Tibial nerve (tissue), 4 donors: ENCODE measurements at regions not wholly inside any gene's neighbourhood (a gene's known extent, or its start where the extent isn't known, plus 50 kb on each side); places are given as distances from the start of the nearest gene placed in this dataset.
"Not testable (repeated sequence)": the region's sequence is repeated elsewhere in the genome, so short reads cannot be mapped to it uniquely, and the experiment has no call there.

Experiments used
- DNase-seq, 2 donors: peaks; one replicate each; pipeline ENCODE4 v3.0.0-alpha.2; 2019; ENCODE audit warnings: low spot score in 2 of 2
- H3K27ac ChIP-seq, 4 donors: fragments of 200-600 bp; sonication (generic) in 3 of 4; one replicate each; pipeline ENCODE4 v1.5.1; 2017 to 2019; ENCODE audit warnings: mild to moderate bottlenecking in 1 of 4
- H3K27me3 ChIP-seq, 2 donors: fragments of 200-600 bp; sonication (generic) in 1 of 2; one replicate each; pipeline versions ENCODE4 v1.5.1 to v1.6.0; 2017 to 2019
- H3K36me3 ChIP-seq, 3 donors: fragments of 200-600 bp; sonication (generic); one replicate each; pipeline ENCODE4 v1.5.1; 2018 to 2019
- H3K4me1 ChIP-seq, 4 donors: fragments of 200-600 bp; sonication (generic) in 3 of 4; one replicate each; pipeline ENCODE4 v1.5.1; 2017 to 2019
- H3K4me3 ChIP-seq, 4 donors: fragments of 200-600 bp; sonication (generic) in 3 of 4; one replicate each; pipeline ENCODE4 v1.5.1; 2017 to 2019; ENCODE audit warnings: mild to moderate bottlenecking in 1 of 4, moderate library complexity in 1 of 4
- H3K9me3 ChIP-seq, 4 donors: fragments of 200-600 bp; sonication (generic) in 3 of 4; one replicate each; pipeline ENCODE4 v1.5.1; 2017 to 2019
- CTCF ChIP-seq, 5 experiments: fragments of 200-600 bp in 3 of 5; fragments of 450-650 bp in 2 of 5; sonication (generic) in 3 of 5; IDR thresholded peaks; one replicate each; pipeline ENCODE4 v1.5.1; 2016 to 2019; ENCODE audit warnings: antibody characterized with exemption in 5 of 5, mild to moderate bottlenecking in 3 of 5, moderate library complexity in 2 of 5
- EP300 ChIP-seq, 2 donors: sonication (generic); formaldehyde crosslinking; IDR thresholded peaks; one replicate each; pipeline ENCODE4 v1.6.1; 2017; ENCODE audit warnings: antibody characterized with exemption in 2 of 2, mild to moderate bottlenecking in 1 of 2
- POLR2A ChIP-seq, 2 donors: fragments of 450-650 bp; IDR thresholded peaks; one replicate each; pipeline ENCODE4 v1.6.1; 2017; ENCODE audit warnings: antibody characterized with exemption in 2 of 2, mild to moderate bottlenecking in 2 of 2, moderate library complexity in 2 of 2
- WGBS, 2 donors: methylation state at CpG; one replicate each; pipeline ENCODE4 v1.1.5; 2018; 5-methylcytosine and 5-hydroxymethylcytosine counted together

GRCh38 chr10:11663763-11664555, 52.5 kb upstream of the USP6NL start:
- Histone ChIP-seq H3K4me1 (no peaks in the 10 kb centered on the region), H3K9me3 (no peaks in the 10 kb centered on the region), H3K27ac (no peak overlapping the region), H3K36me3 (no peaks in the 10 kb centered on the region), H3K4me3 (peak overlapping the region in 1 of 4 donors; percentile 9), H3K27me3 (no peaks in the 10 kb centered on the region)
- no peak for DNase-seq
- 88 to 90% methylated on average over 13 of the region's 13 CpGs for WGBS, 2 donors
- TF ChIP-seq CTCF (IDR thresholded peaks at IDR 0.05): no peak

GRCh38 chr10:11663126-11663515, 51.7 kb upstream of the USP6NL start:
- 96 to 98% methylated on average over 5 of the region's 5 CpGs for WGBS, 2 donors
- H3K27me3 ChIP-seq, H3K27ac ChIP-seq, H3K4me1 ChIP-seq, H3K4me3 ChIP-seq, H3K36me3 ChIP-seq, DNase-seq, H3K9me3 ChIP-seq: not testable (repeated sequence)

DNA sequence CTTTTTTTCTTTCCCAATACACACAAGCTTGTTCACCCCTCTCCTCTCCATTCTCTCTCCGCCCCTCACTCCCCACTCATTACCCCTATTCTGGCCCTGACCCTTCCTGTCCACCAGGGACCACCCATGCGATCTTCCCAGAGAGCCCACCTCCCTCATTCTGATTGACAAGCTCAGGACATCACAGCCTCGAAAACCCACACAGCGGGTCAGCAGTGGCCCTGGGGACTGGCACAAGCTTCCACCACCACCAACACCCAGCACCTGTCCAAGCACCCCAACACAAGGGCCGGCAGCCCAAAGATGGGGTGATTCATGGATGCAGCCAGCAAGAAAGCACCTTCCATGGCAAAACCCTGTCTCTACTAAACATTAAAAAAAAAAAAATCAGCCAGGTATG, 50.0 kb upstream of the USP6NL start:
- 77 to 84% methylated on average over 5 of the region's 5 CpGs for WGBS, 2 donors
- Histone ChIP-seq H3K9me3 (no peaks in the 10 kb centered on the region), H3K27ac (no peak overlapping the region), H3K36me3 (no peaks in the 10 kb centered on the region), H3K27me3 (no peaks in the 10 kb centered on the region), H3K4me3 (no peak overlapping the region), H3K4me1 (no peaks in the 10 kb centered on the region)
- DNase-seq: no peak
- TF ChIP-seq POLR2A (IDR thresholded peaks at IDR 0.05) (no peak), EP300 (IDR thresholded peaks at IDR 0.05) (no peak), CTCF (IDR thresholded peaks at IDR 0.05) (no peak)
